GM12891 (cell line): ENCODE measurements at regions not wholly inside any gene's neighbourhood (a gene's known extent, or its start where the extent isn't known, plus 50 kb on each side); places are given as distances from the start of the nearest gene placed in this dataset.

Experiments
- PAX5 ChIP-seq: IDR thresholded peaks from 2 replicates; pipeline ENCODE4 v1.6.1; 2011; ENCODE audit warnings: low read length, moderate library complexity, mild to moderate bottlenecking; ENCODE audit not compliant: insufficient read depth, severe bottlenecking
- POLR2A ChIP-seq: IDR thresholded peaks from 2 replicates; pipeline ENCODE4 v1.6.1; 2011; ENCODE audit warnings: low read depth, low read length, control low read depth
- POLR2AphosphoS5 ChIP-seq: IDR thresholded peaks from 2 replicates; pipeline ENCODE4 v1.6.1; 2011; ENCODE audit warnings: low read depth, low read length, control low read depth
- POU2F2 ChIP-seq: IDR thresholded peaks from 2 replicates; pipeline ENCODE4 v1.6.1; 2011; ENCODE audit warnings: low read depth, mild to moderate bottlenecking, control low read depth, low read length, moderate library complexity
- SPI1 ChIP-seq: IDR thresholded peaks from 2 replicates; pipeline ENCODE4 v1.6.1; 2011; ENCODE audit warnings: low read depth, low read length, control low read depth
- TAF1 ChIP-seq: IDR thresholded peaks from 2 replicates; pipeline ENCODE4 v1.6.1; 2011; ENCODE audit warnings: low read depth, low read length, control low read depth

DNA sequence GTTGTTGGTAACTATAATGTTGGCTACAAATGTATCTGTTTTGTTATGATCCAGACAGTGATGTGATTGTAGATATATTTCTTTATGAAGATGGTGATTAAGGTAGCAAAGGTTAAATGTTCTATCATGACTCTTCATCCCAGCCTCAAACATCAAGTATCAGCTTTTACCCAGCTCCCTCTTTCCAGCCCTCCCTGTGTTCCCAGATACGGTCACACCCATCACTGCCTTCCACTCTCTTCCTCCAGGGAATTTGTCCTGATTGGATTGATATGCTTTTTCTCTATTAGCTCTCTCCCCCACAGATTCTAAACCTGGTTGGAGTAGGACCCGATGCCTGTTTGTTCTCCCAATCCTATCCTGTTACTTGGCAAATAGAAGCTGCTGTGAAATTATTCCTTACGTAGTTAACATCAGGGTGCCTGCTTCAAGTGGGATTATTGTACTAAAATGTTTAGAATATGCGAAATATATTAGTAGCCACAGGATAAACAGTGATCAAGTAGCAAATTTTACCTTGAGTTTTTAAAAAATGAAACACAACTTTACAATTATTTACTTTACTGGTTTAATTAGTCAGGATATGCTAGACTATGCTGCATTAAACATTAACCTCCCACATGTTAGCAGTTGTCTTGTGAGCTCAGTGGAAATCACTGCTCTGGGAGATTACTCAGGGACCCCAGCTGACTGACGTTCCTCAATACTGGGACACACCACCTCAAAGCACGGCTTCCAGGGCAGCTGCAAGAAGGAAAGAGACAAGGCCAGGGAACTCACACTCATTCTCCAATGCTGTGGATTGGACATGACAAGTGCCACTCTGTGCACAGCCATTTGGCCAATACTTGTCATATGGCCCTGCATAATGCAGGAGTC lies 165.3 kb downstream of the ALX1 start:
- TF ChIP-seq POLR2AphosphoS5 (no peak), POLR2A (no peak), SPI1 (no peak), TAF1 (no peak), POU2F2 (no peak), PAX5 (no peak)
